PC-3 (cell line): ENCODE measurements at regions not wholly inside any gene's neighbourhood (a gene's known extent, or its start where the extent isn't known, plus 50 kb on each side); places are given as distances from the start of the nearest gene placed in this dataset.
A peak's percentile ranks its signal among the peaks of the same experiment; 100 is the strongest.

Source experiments
- ATAC-seq: fragments of 200-7000 bp; cut with Tn5 transposase; 2 replicates; pipeline ENCODE4 v1.9.1; 2020; ENCODE audit warnings: mild to moderate bottlenecking, moderate library complexity
- BruUV-seq: library from RNA; stranded (reverse); fragments of 400-500 nt; replicated peaks from 2 replicates; lab custom pipeline; 2021; lab: Mats Ljungman, UMichigan
- CTCF ChIA-PET: fragments of 300-600 bp; sonication (Branson Sonifier 250); formaldehyde crosslinking; loops from one replicate; lab custom pipeline; 2022; ENCODE audit warnings: antibody characterized with exemption; lab: Charles Lee
- POLR2A ChIA-PET: fragments of 300-600 bp; sonication (Branson Sonifier 250); formaldehyde crosslinking; loops from one replicate; lab custom pipeline; 2022; ENCODE audit warnings: antibody characterized with exemption; ENCODE audit not compliant: unreplicated experiment; lab: Charles Lee
- DNase-seq: peaks from one replicate; pipeline ENCODE4 v3.0.0-alpha.2; 2015
- H2AFZ ChIP-seq: fragments of 300-600 bp; sonication (generic); 2 replicates; pipeline ENCODE4 v1.6.0; 2016; ENCODE audit warnings: antibody characterized with exemption, low read length
- H3F3A ChIP-seq: fragments of 300-600 bp; sonication (generic); one replicate; pipeline ENCODE4 v1.6.0; 2017; ENCODE audit warnings: antibody characterized with exemption, low read length, control low read depth, mild to moderate bottlenecking; ENCODE audit not compliant: unreplicated experiment
- H3K27ac ChIP-seq: fragments of 300-600 bp; sonication (generic); 2 replicates; pipeline ENCODE4 v1.5.1; 2016; ENCODE audit warnings: mild to moderate bottlenecking, low read length
- H3K27me3 ChIP-seq: fragments of 300-600 bp; sonication (generic); 2 replicates; pipeline ENCODE4 v1.6.1; 2016; ENCODE audit warnings: low read length, mixed read lengths
- H3K36me3 ChIP-seq: fragments of 300-600 bp; sonication (generic); 2 replicates; pipeline ENCODE4 v1.6.1; 2016; ENCODE audit warnings: low read depth, mixed run types, low read length, mixed read lengths
- H3K4me1 ChIP-seq: fragments of 300-600 bp; sonication (generic); 2 replicates; pipeline ENCODE4 v1.5.1; 2016; ENCODE audit warnings: low read length; ENCODE audit not compliant: insufficient read depth
- H3K4me2 ChIP-seq: fragments of 300-600 bp; sonication (generic); 2 replicates; pipeline ENCODE4 v1.6.0; 2016; ENCODE audit warnings: low read length
- H3K4me3 ChIP-seq: fragments of 300-600 bp; sonication (generic); 2 replicates; pipeline ENCODE4 v1.5.1; 2016; ENCODE audit warnings: mild to moderate bottlenecking, low read length, mixed read lengths
- H3K79me2 ChIP-seq: fragments of 300-600 bp; sonication (generic); 2 replicates; pipeline ENCODE4 v1.6.1; 2017; ENCODE audit warnings: low read length, mixed read lengths
- H3K9ac ChIP-seq: fragments of 300-600 bp; sonication (generic); 2 replicates; pipeline ENCODE4 v1.6.0; 2016; ENCODE audit warnings: mild to moderate bottlenecking, low read length
- H3K9me2 ChIP-seq: fragments of 300-600 bp; sonication (generic); replicated peaks from 2 replicates; pipeline ENCODE4 v1.6.1; 2016; ENCODE audit warnings: mixed run types, low read length, mixed read lengths
- H3K9me3 ChIP-seq: fragments of 300-600 bp; sonication (generic); 2 replicates; pipeline ENCODE4 v1.6.1; 2016; ENCODE audit warnings: low read length, mixed read lengths
- H4K20me1 ChIP-seq: fragments of 300-600 bp; sonication (generic); 2 replicates; pipeline ENCODE4 v1.6.1; 2016; ENCODE audit warnings: low read length, mixed read lengths
- CTCF ChIP-seq: fragments of 300-600 bp; sonication (generic); conservative IDR thresholded peaks from 2 replicates; pipeline ENCODE4 v1.5.1; 2017; ENCODE audit warnings: antibody characterized with exemption, low read depth, mild to moderate bottlenecking, low read length
- EZH2 ChIP-seq: fragments of 300-600 bp; sonication (generic); IDR thresholded peaks from one replicate; pipeline ENCODE4 v1.6.1; 2017; ENCODE audit warnings: antibody characterized with exemption, mild to moderate bottlenecking, low read length; ENCODE audit not compliant: unreplicated experiment
- EZH2phosphoT487 ChIP-seq: fragments of 300-600 bp; sonication (generic); IDR thresholded peaks from 2 replicates; pipeline ENCODE4 v1.6.1; 2018; ENCODE audit warnings: mild to moderate bottlenecking, antibody characterized with exemption, low read length, borderline replicate concordance
- intact Hi-C: fragments of 100-400 bp; cut with micrococcal nuclease; formaldehyde crosslinking; loops from 2 replicates; pipeline ENCODE4 v1.9.0; 2023

DNA sequence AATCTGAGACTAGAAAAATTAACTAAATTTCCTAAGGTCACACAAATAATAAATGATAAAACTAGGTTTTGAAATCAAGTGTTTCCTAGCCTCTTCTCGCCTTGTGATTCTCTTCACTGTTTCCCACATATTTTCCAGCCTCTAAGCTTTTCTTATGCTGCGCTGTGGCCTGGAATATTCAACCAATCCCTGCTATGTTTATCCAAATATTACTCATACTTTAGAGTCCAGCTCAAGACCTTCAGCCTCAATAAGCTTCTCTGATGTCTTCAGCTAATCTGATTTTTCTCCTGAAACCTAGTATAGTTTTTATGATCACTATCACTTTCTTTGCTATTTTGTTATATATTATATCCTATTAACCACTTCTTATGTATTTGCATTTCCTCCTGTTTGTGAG is 303.1 kb upstream of the CDH6 start:
- intact Hi-C loops, result no loop called here
- Histone ChIP-seq H2AFZ (no peak overlapping the region), H3K79me2 (no peaks in the 10 kb centered on the region), H3K4me2 (no peak overlapping the region), H3K27me3 (no peaks in the 10 kb centered on the region), H3K27ac (no peak overlapping the region), H3K36me3 (no peaks in the 10 kb centered on the region), H3K4me1 (peaks cover 5% of the 10 kb centered on the region; the same call in 1 of the 2 replicates), H3K9me2 (no peaks in the 10 kb centered on the region), H4K20me1 (no peaks in the 10 kb centered on the region), H3K9me3 (no peaks in the 10 kb centered on the region), H3F3A (no peaks in the 10 kb centered on the region), H3K4me3 (no peak overlapping the region), H3K9ac (no peak overlapping the region)
- DNase-seq, result peak; percentile 30
- ChIA-PET POLR2A (no interaction called here), CTCF (no interaction called here)
- TF ChIP-seq CTCF (no peak), EZH2 (no peak), EZH2phosphoT487 (no peak)
- peak; percentile 67 for ATAC-seq
- no TSS peak for BruUV-seq

DNA sequence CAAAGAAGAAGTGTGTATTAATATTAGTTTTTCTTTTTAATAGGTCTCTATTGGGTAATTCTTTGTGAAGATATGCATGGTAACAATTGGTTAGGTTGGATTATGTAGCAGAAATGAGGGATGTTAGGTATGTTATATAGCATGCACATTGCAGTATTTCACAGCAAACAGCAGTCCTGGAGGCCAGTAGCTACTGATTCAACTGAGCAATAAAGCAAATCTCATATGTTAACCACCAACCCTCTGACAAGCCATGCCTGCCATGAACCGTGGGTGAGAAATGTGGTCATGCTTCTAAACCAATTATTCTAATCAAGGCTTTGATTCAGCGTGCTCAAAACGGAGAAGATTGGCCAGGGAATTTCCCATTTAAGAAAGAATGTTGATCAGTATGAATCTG is 313.0 kb upstream of the CDH6 start:
- Histone ChIP-seq H3K27ac (no peak overlapping the region), H2AFZ (no peak overlapping the region), H3K36me3 (no peaks in the 10 kb centered on the region), H3K79me2 (no peaks in the 10 kb centered on the region), H3K27me3 (no peaks in the 10 kb centered on the region), H3K4me1 (no peaks in the 10 kb centered on the region), H4K20me1 (no peaks in the 10 kb centered on the region), H3K4me3 (no peak overlapping the region), H3K9me3 (no peaks in the 10 kb centered on the region), H3F3A (no peaks in the 10 kb centered on the region), H3K9me2 (no peaks in the 10 kb centered on the region), H3K9ac (no peak overlapping the region), H3K4me2 (no peak overlapping the region)
- intact Hi-C loops, result no loop called here
- ATAC-seq (no peak), DNase-seq (no peak)
- BruUV-seq, result no TSS peak
- POLR2A ChIA-PET, result no interaction called here
- CTCF ChIA-PET, result no interaction called here
- TF ChIP-seq CTCF, result no peak
- no peak for TF ChIP-seq EZH2
- no peak for TF ChIP-seq EZH2phosphoT487

DNA sequence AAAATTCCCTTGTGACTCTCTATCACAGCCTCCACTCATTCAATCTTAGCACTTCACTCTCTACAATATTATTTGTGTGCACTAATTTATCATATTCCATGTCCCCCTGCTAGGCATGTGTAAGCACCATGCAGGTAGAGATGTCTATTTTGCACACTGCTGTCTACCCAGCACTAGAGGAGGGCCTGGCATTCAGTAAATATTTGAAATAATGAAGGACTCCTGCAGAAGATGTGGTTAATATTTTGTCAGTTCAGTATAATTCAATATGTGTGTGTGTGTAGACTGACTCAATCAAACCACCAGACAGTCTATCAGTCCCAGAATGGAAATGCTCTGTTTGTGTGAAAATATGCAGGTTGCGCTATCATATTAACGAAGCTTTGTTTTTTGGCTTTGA is 313.6 kb upstream of the CDH6 start:
- Histone ChIP-seq H3K79me2 (no peaks in the 10 kb centered on the region), H3K4me3 (no peak overlapping the region), H3K4me2 (no peak overlapping the region), H3K9me3 (no peaks in the 10 kb centered on the region), H3K27me3 (peaks cover 5% of the 10 kb centered on the region; the same call in 1 of the 2 replicates), H3K36me3 (no peaks in the 10 kb centered on the region), H3K9ac (no peak overlapping the region), H3K27ac (no peak overlapping the region), H3K4me1 (no peaks in the 10 kb centered on the region), H4K20me1 (no peaks in the 10 kb centered on the region), H3K9me2 (no peaks in the 10 kb centered on the region), H2AFZ (no peak overlapping the region), H3F3A (no peaks in the 10 kb centered on the region)
- no peak for ATAC-seq
- POLR2A ChIA-PET, result no interaction called here
- intact Hi-C loops, result no loop called here
- CTCF ChIA-PET, result no interaction called here
- no TSS peak for BruUV-seq
- DNase-seq, result no peak
- TF ChIP-seq EZH2phosphoT487 (no peak), CTCF (no peak), EZH2 (no peak)
